HG03457 (cell line): ENCODE measurements at regions not wholly inside any gene's neighbourhood (a gene's known extent, or its start where the extent isn't known, plus 50 kb on each side); places are given as distances from the start of the nearest gene placed in this dataset.
"Not testable (repeated sequence)": the region's sequence is repeated elsewhere in the genome, so short reads cannot be mapped to it uniquely, and the experiment has no call there.

Source experiments
- ATAC-seq: cut with Tn5 transposase; IDR thresholded peaks from one replicate; pipeline ENCODE4 v1.9.1; 2021; ENCODE audit warnings: moderate number of reproducible peaks; ENCODE audit not compliant: unreplicated experiment

- ATAC-seq = no peak
Observed at GRCh38 chr3:101946906-101947305, 97.6 kb downstream of the NFKBIZ start.

GRCh38 chr3:101950510-101950909, 101.2 kb downstream of the NFKBIZ start:
- peak; percentile 88 for ATAC-seq

GRCh38 chr3:101950985-101951733, 101.8 kb downstream of the NFKBIZ start:
- peak; percentile 14 for ATAC-seq

- no peak for ATAC-seq
Observed at GRCh38 chr3:101954361-101954760, 105.0 kb downstream of the NFKBIZ start.

GRCh38 chr3:101954936-101955335, 105.6 kb downstream of the NFKBIZ start:
- no peak for ATAC-seq

- ATAC-seq = no peak
Observed at GRCh38 chr3:101962055-101962454, 112.7 kb downstream of the NFKBIZ start.

- ATAC-seq = no peak
Observed at GRCh38 chr3:101963902-101964362, 114.6 kb downstream of the NFKBIZ start.

- no peak for ATAC-seq
Observed at GRCh38 chr3:101964861-101965260, 115.5 kb downstream of the NFKBIZ start.

GRCh38 chr3:101966226-101966625, 116.9 kb downstream of the NFKBIZ start:
- no peak for ATAC-seq

- no peak for ATAC-seq
Observed at GRCh38 chr3:101970212-101970611, 120.9 kb downstream of the NFKBIZ start.

- ATAC-seq = no peak
Observed at GRCh38 chr3:101970905-101971304, 121.6 kb downstream of the NFKBIZ start.

GRCh38 chr3:101972430-101973162, 123.3 kb downstream of the NFKBIZ start:
- no peak for ATAC-seq

- ATAC-seq = no peak
Observed at GRCh38 chr3:101973163-101973505, 123.8 kb downstream of the NFKBIZ start.

- ATAC-seq = not testable (repeated sequence)
Observed at GRCh38 chr3:101975415-101975814, 126.1 kb downstream of the NFKBIZ start.

- peak; percentile 89 for ATAC-seq
Observed at GRCh38 chr3:101976473-101976872, 127.2 kb downstream of the NFKBIZ start.

GRCh38 chr3:101978348-101978747, 129.0 kb downstream of the NFKBIZ start:
- ATAC-seq = no peak

- no peak for ATAC-seq
Observed at GRCh38 chr3:101979033-101979432, 129.7 kb downstream of the NFKBIZ start.

- no peak for ATAC-seq
Observed at GRCh38 chr3:101984356-101984755, 135.0 kb downstream of the NFKBIZ start.

- no peak for ATAC-seq
Observed at GRCh38 chr3:101988596-101988995, 139.3 kb downstream of the NFKBIZ start.

- ATAC-seq = no peak
Observed at GRCh38 chr3:101989578-101990200, 140.4 kb downstream of the NFKBIZ start.

- ATAC-seq = no peak
Observed at GRCh38 chr3:101992863-101993262, 143.5 kb downstream of the NFKBIZ start.

GRCh38 chr3:101994386-101994785, 145.1 kb downstream of the NFKBIZ start:
- ATAC-seq = no peak
